ENCODE measurements at regions not wholly inside any gene's neighbourhood (a gene's known extent, or its start where the extent isn't known, plus 50 kb on each side); places are given as distances from the start of the nearest gene placed in this dataset.

DNA sequence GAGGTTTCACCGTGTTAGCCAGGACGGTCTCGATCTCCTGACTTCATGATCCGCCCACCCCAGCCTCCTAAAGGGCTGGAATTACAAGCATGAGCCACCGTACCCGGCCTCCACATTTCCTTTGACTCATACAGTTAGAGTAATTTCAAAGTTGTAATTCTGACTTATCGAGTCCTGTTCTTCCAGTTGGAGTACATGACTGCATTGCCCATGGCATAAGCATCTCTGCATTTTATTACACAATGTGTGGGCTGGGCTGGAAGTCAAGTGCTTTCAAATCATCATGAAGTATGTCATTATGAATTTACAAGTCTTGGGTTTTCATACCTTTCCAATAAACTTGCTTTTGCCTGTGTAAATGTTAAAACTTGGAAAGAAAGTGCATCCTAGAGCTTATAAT is 1295.7 kb upstream of the FLRT2 start:
- H3K27ac Mint-ChIP-seq = no peak overlapping the region
- H3K36me3 Mint-ChIP-seq = no peaks in the 10 kb centered on the region

DNA sequence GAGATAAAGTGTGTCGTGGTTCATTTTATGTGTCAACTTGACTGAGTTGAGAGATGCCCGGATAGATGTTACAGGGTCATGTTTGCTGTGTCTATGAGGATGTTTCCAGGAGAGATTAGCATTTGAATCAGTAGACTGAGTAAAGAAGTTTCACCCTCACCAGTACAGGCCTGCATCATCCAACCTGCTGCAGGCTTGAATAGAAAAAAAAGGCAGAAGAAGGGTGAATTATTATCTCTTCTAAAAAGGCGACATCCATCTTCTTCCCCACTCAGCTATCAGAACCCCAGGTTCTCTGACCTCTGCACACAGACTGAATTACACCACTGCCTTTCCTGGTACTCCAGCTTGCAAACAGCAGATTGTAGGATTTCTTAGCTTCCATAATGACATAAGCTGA is 1293.7 kb upstream of the FLRT2 start:
- Histone ChIP-seq H3K4me2 (replicated peaks; ENCODE audit: extremely low read depth, low read length, poor library complexity, severe bottlenecking) (no peak overlapping the region), H3K4me1 (ENCODE audit: control insufficient read depth in 1 of 2, insufficient read depth in 2 of 2, low read length in 2 of 2) (no peaks in the 10 kb centered on the region), H2AFZ (ENCODE audit: insufficient read depth, low read depth, low read length, poor library complexity, severe bottlenecking) (no peak overlapping the region), H3K9ac (ENCODE audit: insufficient read depth, low read length, poor library complexity, severe bottlenecking) (no peak overlapping the region), H3K79me2 (ENCODE audit: insufficient read depth, low read length) (no peaks in the 10 kb centered on the region), H3K27ac (ENCODE audit: low read depth in 1 of 2, low read length in 2 of 2) (no peak overlapping the region), H3K27me3 (ENCODE audit: control insufficient read depth in 2 of 2, insufficient read depth in 2 of 2, low read length in 2 of 2) (no peaks in the 10 kb centered on the region), H3K36me3 (replicated peaks in 1 of 2; ENCODE audit: control insufficient read depth in 1 of 2, insufficient read depth in 2 of 2, low read length in 2 of 2) (no peaks in the 10 kb centered on the region), H3K4me3 (replicated peaks in 1 of 3; ENCODE audit: low read depth in 2 of 3, low read length in 3 of 3) (no peak overlapping the region), H3K9me3 (replicated peaks in 1 of 2; ENCODE audit: control insufficient read depth in 1 of 2, insufficient read depth in 1 of 2, low read length in 2 of 2) (peaks cover 11 to 14% of the 10 kb centered on the region in 2 donors), H4K20me1 (ENCODE audit: insufficient read depth, low read length) (no peaks in the 10 kb centered on the region)
- WGBS (ENCODE audit: insufficient coverage) = no CpG with 5 or more reads among the region's 3 CpGs
- intact Hi-C loops (cut with micrococcal nuclease) = no loop called here
- TF ChIP-seq, protein P1, sequence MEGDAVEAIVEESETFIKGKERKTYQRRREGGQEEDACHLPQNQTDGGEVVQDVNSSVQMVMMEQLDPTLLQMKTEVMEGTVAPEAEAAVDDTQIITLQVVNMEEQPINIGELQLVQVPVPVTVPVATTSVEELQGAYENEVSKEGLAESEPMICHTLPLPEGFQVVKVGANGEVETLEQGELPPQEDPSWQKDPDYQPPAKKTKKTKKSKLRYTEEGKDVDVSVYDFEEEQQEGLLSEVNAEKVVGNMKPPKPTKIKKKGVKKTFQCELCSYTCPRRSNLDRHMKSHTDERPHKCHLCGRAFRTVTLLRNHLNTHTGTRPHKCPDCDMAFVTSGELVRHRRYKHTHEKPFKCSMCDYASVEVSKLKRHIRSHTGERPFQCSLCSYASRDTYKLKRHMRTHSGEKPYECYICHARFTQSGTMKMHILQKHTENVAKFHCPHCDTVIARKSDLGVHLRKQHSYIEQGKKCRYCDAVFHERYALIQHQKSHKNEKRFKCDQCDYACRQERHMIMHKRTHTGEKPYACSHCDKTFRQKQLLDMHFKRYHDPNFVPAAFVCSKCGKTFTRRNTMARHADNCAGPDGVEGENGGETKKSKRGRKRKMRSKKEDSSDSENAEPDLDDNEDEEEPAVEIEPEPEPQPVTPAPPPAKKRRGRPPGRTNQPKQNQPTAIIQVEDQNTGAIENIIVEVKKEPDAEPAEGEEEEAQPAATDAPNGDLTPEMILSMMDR (IDR thresholded peaks at IDR 0.05) = no peak
- Mint-ChIP-seq H3K9me3 (peaks cover 0 to 18% (median 4%) of the 10 kb centered on the region in 7 donors), H3K4me1 (no peaks in the 10 kb centered on the region), H3K4me3 (no peak overlapping the region), H3K27me3 (ENCODE audit: low read depth in 3 of 3) (no peaks in the 10 kb centered on the region), H3K36me3 (no peaks in the 10 kb centered on the region), H3K27ac (no peak overlapping the region)
- DNase-seq = no peak

More for the DNA sequence above, 1295.7 kb upstream of the FLRT2 start:
- 80% methylated on average over 1 of the region's 7 CpGs for WGBS (ENCODE audit: insufficient coverage)
- H4K20me1 ChIP-seq (ENCODE audit: insufficient read depth, low read length) = no peaks in the 10 kb centered on the region
- H3K27me3 Mint-ChIP-seq (ENCODE audit: low read depth in 3 of 3) = no peaks in the 10 kb centered on the region
- no peak overlapping the region for H3K9ac ChIP-seq (ENCODE audit: insufficient read depth, low read length, poor library complexity, severe bottlenecking)
- no peaks in the 10 kb centered on the region for H3K4me1 Mint-ChIP-seq
- H3K4me1 ChIP-seq (ENCODE audit: control insufficient read depth in 1 of 2, insufficient read depth in 2 of 2, low read length in 2 of 2) = no peaks in the 10 kb centered on the region
- no peaks in the 10 kb centered on the region for H3K27me3 ChIP-seq (ENCODE audit: control insufficient read depth in 2 of 2, insufficient read depth in 2 of 2, low read length in 2 of 2)
- H3K36me3 ChIP-seq (replicated peaks in 1 of 2; ENCODE audit: control insufficient read depth in 1 of 2, insufficient read depth in 2 of 2, low read length in 2 of 2) = no peaks in the 10 kb centered on the region
- no peak overlapping the region for H3K4me3 ChIP-seq (replicated peaks in 1 of 3; ENCODE audit: low read depth in 2 of 3, low read length in 3 of 3)
- H3K79me2 ChIP-seq (ENCODE audit: insufficient read depth, low read length) = no peaks in the 10 kb centered on the region
- peaks cover 0 to 10% (median 2%) of the 10 kb centered on the region in 7 donors for H3K9me3 Mint-ChIP-seq
- H2AFZ ChIP-seq (ENCODE audit: insufficient read depth, low read depth, low read length, poor library complexity, severe bottlenecking) = no peak overlapping the region
- TF ChIP-seq, protein P1 (IDR thresholded peaks at IDR 0.05) = no peak
- DNase-seq = no peak
- no peak overlapping the region for H3K27ac ChIP-seq (ENCODE audit: low read depth in 1 of 2, low read length in 2 of 2)
- intact Hi-C loops (cut with micrococcal nuclease) = no loop called here
- H3K9me3 ChIP-seq (replicated peaks in 1 of 2; ENCODE audit: control insufficient read depth in 1 of 2, insufficient read depth in 1 of 2, low read length in 2 of 2) = peaks cover 5 to 7% of the 10 kb centered on the region in 2 donors
- H3K4me3 Mint-ChIP-seq = no peak overlapping the region
- H3K4me2 ChIP-seq (replicated peaks; ENCODE audit: extremely low read depth, low read length, poor library complexity, severe bottlenecking) = no peak overlapping the region

Measured in CD14-positive monocyte (primary cell).